VCaP (cell line): ENCODE measurements at regions not wholly inside any gene's neighbourhood (a gene's known extent, or its start where the extent isn't known, plus 50 kb on each side); places are given as distances from the start of the nearest gene placed in this dataset.

ENCODE experiments used
- H3K27ac ChIP-seq: fragments of 450-650 bp; 2 replicates; pipeline ENCODE4 v1.5.1; 2017
- TF ChIP-seq, protein P1 (sequence below): fragments of 450-650 bp; conservative IDR thresholded peaks from 2 replicates; pipeline ENCODE4 v1.5.1; 2017; ENCODE audit warnings: mild to moderate bottlenecking, moderate library complexity

DNA sequence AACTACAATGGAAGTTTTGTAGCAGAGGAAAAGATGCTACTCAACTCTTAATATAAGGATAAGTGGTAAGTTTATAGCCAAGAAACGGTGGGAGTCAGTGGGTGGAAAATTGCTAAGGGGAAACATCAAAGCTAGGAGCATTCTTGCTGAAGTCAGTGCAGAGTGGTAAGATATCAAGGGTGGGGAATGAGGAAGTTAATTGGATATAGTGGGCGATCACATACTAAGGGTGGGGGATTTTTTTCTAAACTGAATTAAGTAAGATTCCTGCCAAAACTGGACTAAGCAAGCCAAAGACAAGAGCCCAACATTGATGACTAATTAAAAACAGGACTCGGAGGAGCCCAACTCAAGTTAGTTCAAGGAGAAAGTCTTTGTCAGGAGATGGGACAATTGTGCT lies 525.4 kb downstream of the CCDC85A start:
- no peak overlapping the region for H3K27ac ChIP-seq
- TF ChIP-seq, protein P1, sequence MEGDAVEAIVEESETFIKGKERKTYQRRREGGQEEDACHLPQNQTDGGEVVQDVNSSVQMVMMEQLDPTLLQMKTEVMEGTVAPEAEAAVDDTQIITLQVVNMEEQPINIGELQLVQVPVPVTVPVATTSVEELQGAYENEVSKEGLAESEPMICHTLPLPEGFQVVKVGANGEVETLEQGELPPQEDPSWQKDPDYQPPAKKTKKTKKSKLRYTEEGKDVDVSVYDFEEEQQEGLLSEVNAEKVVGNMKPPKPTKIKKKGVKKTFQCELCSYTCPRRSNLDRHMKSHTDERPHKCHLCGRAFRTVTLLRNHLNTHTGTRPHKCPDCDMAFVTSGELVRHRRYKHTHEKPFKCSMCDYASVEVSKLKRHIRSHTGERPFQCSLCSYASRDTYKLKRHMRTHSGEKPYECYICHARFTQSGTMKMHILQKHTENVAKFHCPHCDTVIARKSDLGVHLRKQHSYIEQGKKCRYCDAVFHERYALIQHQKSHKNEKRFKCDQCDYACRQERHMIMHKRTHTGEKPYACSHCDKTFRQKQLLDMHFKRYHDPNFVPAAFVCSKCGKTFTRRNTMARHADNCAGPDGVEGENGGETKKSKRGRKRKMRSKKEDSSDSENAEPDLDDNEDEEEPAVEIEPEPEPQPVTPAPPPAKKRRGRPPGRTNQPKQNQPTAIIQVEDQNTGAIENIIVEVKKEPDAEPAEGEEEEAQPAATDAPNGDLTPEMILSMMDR = no peak

DNA sequence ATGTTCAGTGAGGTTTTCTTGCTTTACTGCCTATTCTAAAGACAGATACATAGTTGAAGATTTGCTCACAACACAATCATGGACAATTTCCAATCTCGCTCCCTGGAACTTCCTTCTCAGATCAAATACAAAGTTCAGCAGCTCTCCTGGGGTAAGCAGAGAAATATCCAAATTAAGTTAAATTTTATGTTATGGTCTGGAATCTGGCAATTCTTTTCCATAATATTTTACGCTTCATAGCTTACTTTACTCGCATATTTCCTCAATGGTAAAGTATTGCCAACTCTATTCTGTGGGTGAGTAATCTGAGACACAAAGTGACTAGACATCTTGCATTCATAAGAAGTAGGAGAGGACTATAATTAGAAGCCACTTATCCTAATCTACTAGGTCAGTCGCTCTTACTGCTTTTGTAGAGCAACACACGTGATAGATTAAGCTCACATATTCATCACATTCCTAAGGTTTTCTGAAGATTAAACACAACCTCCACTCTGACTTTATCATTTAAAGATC lies 529.4 kb downstream of the CCDC85A start:
- TF ChIP-seq, protein P1 = no peak
- no peak overlapping the region for H3K27ac ChIP-seq

DNA sequence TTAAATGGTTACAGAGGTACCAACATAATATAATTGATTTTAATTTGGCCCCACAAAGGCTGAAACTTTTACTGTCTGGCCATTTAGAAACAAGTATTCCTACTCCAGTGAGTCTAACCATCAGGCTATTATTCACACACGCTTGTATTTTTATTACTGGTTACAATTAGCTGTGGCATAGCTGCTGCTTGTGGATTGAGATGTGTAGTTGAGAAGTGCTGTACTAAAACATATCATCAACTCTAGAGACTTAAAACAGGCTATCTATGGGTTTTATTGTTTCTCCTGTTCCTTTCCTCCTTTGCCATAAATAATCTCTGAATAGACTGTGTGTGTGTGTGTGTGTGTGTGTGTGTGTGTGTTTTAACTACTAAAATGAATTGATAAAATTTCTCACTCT lies 530.2 kb downstream of the CCDC85A start:
- no peak overlapping the region for H3K27ac ChIP-seq
- TF ChIP-seq, protein P1 = no peak

DNA sequence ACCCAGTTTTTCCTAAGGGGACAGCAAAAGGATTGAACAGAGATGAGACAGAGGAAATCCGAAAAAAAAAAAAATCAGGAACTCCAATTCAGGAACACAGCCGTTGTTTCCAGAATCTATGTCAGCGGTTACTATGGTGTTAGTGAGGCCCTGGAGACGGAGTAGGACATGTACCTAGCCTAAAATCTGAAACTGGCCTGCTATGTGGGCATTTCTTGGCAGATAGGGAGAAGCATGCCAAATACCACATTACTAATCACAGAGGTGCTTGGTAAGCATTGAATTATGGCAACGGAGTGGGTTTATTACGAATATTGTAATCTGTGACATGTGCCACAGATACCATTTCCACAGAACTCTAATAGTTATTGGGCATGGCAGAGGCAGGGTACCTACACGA lies 530.6 kb downstream of the CCDC85A start:
- H3K27ac ChIP-seq = no peak overlapping the region
- TF ChIP-seq, protein P1 = no peak

DNA sequence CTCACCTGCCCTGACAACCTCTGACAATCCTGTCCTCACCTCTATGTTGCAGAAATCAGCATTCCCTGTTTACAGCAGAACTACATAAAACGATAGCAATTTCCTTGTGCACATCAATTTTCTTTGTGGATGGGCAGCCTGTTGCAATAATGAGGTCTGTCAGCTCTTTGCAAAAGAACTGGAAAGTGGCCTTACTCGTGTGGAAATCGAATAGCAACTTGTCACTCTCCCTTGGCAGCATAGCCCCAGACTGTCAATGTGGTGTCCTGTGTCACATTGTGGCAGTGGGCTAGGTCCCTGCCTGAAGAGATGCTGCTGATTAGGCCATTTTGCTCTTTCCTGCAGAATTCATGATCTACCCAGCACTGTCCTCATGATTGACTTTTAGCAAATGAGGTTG lies 531.9 kb downstream of the CCDC85A start:
- TF ChIP-seq, protein P1 = no peak
- no peak overlapping the region for H3K27ac ChIP-seq

DNA sequence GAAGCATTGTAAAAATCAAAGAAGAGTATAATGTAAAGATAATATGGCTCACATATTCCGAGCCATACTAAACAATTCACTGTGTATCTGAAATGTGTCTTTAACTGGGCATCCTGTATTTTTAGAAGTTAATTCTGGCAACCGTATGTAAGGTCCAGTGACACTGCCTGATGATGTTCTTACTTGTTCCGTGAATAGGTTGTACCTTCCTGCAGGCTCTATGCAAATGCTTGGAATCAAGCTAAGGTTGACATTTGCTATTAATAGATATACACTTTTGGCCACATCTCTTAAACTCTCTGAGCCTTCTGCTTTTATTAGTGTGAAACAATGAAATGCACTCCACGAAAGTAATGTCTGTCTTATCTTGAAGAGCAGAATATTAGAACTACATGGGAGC lies 534.6 kb downstream of the CCDC85A start:
- H3K27ac ChIP-seq = no peak overlapping the region
- TF ChIP-seq, protein P1 = no peak

DNA sequence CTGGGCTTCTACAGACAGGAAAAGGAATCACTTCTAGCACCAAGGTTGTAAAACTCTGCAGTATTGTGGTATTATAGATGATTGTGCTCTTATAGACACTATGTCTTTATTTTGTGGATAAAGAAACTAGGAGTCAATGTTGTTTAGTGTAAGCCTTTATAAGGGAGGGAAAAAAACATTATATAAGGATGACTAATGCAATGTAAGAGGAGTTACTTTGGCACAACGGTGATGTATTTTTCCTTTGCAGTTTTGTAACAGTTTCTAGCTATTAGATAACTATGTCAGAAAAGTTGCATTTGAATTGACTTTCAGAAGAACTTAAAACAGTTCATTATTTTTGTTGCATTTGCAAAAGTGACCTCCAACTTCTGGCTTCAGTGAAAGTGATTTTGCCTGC lies 545.4 kb downstream of the CCDC85A start:
- TF ChIP-seq, protein P1 = no peak

More for the DNA sequence above, 545.4 kb downstream of the CCDC85A start:
- no peak overlapping the region for H3K27ac ChIP-seq
